ENCODE measurements at regions not wholly inside any gene's neighbourhood (a gene's known extent, or its start where the extent isn't known, plus 50 kb on each side); places are given as distances from the start of the nearest gene placed in this dataset.
"Not testable (repeated sequence)": the region's sequence is repeated elsewhere in the genome, so short reads cannot be mapped to it uniquely, and the experiment has no call there.

DNA sequence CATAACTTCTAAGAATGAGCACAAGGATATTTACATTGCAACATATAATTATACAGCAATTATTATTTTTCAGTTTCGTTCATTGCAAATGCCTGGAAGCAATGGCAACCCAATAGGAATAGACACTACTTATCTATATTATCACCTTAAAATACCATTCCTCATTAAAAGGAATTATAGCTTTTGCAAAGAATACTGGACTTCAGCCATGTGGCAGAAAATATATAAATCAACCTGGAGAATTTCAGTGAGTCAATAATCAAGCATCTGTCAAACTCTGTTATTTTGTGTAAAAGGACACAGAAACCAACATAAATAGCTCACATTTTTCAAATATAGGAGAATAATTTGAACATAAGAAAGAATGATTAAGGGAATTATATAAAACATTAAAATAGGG, 96.1 kb upstream of the SEMA3C start:
- DNase-seq: no peak

- DNase-seq: no peak
These were observed 95.4 kb upstream of the SEMA3C start for GRCh38 chr7:81014266-81014665.

DNA sequence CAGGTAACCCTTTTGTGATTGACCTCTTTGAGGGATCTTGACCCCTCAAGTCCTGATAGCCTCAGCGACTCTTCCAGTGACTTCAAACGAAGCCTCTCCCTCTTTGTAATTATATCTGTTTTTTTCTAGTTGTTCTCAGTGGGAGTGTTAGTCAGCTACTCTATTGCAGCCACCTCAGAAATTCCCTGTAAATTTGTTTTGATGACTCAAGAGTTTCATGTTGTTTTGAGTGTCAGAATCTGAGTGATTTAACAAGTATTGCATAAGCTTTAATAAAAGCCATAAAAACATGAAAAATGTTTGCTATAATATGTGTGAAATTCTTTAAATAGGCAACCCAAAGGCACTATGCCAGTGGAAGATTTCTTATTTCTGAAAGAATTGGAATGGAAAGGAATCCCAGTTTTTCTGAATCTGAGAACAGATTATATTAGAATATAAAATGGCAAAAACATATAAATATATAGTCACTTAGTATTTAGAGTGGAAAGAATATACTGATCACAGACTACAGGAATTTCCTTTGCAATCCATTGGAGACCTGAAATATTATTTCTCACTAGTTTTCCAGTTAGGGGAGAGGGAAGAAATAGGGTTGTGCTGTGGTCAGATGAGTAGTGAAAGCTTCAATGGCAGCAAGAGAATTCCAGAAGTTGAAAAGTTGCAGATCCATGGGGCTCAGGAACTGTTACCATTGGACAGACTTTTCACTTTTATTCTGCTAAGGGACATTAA, 94.4 kb upstream of the SEMA3C start:
- no peak for DNase-seq

GRCh38 chr7:81008901-81009300, 90.0 kb upstream of the SEMA3C start:
- no peak for DNase-seq

GRCh38 chr7:81007051-81007450, 88.2 kb upstream of the SEMA3C start:
- DNase-seq: no peak

GRCh38 chr7:81005254-81005653, 86.4 kb upstream of the SEMA3C start:
- DNase-seq: no peak

GRCh38 chr7:81004098-81004497, 85.2 kb upstream of the SEMA3C start:
- no peak for DNase-seq

DNA sequence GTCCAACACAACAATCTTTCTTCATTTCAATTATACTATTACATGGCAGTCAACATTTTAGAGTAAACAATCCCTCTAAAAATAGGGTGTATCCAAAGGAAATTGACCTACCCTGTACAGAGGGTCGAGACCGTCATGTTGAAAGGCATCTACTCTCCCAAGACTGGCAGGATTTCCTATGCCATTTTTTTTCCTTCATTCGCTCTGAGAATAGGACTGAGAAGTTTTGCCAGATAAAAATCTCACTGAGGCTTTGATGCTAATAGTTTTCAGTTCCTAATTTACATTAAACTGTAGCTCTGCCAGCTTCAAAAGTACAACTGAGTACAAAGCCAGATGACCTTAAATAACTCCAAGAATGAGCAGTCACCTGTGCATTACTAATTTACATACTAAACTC, 84.5 kb upstream of the SEMA3C start:
- DNase-seq: no peak

DNA sequence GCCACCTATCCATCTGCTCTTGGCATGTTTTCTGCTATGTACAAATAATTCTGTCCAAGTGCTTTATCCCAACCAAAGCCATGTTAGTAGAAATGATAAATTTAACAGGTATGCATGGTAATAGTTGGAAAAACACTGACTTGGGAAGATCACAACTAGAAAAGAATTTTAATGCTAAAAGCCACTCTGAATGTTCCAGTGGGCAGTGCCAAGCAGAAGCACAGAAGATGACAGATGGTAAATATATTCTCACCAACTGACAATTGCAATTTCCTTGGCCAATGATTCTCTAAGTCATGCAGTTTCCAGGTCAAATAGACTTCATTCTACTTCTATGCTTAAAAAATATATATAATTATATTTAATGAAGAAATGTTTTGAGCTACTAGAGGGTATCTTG, 83.6 kb upstream of the SEMA3C start:
- DNase-seq: no peak

DNA sequence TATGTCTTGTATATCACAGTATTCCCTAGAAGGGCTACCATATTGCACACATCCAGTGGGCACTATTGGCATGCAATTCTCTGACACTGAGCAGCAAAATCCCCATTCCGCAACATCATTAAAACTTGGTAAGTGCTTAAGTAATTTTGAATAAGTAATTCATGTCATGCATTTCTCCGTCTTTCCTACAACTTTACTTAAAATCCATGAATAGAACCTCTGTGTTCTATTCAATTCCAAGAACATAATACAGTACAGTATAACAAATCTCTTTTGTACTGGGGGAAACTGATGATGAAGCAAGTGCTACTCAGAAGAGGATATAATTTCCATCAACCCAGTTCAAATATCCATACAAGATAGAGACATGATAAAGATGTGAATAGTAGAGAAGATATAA, 80.9 kb upstream of the SEMA3C start:
- DNase-seq: no peak

GRCh38 chr7:80999100-80999499, 80.2 kb upstream of the SEMA3C start:
- no peak for DNase-seq

DNA sequence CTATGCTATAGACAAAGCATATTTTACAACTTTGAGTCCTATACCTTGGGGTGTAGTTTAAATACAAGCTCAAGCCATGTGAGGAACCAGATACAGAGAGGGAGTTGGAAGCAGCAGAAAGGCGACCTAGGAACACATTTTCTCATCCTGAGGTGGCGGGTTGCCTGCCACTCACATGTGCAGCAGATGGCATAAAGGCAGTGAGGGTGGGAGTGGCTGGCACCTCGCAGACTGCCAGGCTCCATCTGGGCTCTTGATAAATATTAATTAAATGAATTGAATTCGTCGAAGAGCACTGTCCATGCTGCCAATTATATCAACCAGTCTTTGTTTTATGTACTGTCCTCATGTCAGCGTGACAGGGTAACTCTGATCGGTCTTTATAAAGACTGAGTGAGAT, 79.0 kb upstream of the SEMA3C start:
- DNase-seq: no peak

- DNase-seq: not testable (repeated sequence)
These were observed 77.4 kb upstream of the SEMA3C start for GRCh38 chr7:80996236-80996635.

DNA sequence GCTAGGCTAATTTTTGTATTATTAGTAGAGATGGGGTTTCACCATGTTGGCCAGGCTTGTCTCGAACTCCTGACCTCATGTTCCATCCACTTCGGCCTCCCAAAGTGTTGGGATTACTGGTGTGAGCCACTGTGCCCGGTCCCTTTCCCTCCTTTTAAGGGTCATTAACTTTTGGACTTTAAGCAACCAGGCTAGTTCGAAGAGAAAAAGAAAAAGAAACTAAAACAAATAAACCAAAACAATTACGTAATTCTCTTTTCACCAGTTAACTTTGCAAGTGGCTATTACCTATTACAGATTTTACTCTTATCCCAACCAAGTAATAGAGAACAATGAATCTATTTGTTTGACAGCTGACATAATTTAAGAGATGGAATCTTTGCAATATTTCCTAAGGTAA, 72.8 kb upstream of the SEMA3C start:
- no peak for DNase-seq

GRCh38 chr7:80984619-80985018, 65.8 kb upstream of the SEMA3C start:
- no peak for DNase-seq

DNA sequence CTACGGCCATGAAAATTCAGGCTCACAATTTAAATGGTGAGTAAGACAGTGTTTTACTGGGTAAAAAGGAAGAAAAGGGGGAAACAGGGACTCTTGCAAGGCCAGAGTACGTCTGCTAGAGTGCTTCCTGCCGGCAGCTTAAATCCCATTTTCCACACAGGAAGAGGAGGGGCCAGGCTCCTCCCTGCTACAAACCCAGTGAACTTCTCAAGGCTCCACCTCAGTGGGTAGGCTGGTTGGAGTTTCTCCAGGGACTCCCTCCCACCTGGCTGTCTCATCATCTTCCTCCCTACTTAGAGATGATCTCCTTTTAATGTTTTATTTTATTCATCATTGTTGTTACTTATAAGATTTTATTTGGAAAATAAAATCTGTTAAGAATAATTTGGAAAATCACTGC, 62.6 kb upstream of the SEMA3C start:
- DNase-seq: no peak

GRCh38 chr7:80977751-80978150, 58.9 kb upstream of the SEMA3C start:
- DNase-seq: no peak

DNA sequence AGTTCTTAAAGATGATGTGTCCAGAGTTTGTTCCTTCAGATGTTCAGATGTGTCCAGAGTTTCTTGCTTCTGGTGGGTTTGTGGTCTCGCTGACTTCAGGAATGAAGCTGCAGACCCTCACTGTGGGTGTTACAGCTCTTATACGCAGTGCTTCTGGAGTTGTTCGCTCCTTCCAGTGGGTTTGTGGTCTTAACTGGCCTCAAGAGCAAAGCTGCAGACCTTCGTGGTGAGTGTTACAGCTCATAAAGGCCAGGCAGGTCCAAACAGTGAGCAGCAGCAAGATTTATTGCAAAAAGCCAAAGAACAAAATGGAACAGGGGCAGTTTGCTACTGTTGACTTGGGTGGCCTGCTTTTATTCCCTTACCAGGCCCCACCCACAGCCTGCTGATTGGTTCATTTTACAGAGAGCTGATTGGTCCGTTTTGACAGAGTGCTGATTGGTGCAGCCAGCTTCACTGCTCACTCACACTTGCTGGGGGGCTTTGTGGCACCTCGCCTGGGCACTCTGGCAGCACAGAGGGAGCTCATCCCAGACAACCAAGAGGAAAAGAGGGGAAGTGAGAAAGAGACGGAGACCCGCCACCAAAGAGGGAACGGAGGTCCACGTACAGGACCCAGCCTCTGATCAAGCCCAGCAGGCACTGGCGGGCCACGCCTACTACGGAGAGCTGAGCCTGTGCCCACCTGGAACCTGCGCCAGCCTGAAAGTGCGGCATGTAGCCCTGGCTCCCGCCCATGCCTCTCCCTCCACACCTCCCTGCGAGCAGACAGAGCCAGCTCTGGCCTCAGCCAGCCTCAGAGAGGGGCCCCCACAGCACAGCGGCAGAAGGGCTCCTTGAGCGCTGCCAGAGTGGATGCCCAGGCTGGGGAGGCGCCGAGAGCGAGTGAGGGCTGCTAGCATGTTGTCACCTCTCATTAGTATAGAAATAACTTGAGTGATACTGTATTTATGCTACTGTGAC, 55.8 kb upstream of the SEMA3C start:
- no peak for DNase-seq

- DNase-seq: no peak
These were observed 52.4 kb upstream of the SEMA3C start for GRCh38 chr7:80971225-80971624.

Measured in NCI-H1092 treated with DMSO at 0.1 percent for 48 hours (cell line).